Sigmoid colon (tissue), 4 donors: ENCODE measurements at regions not wholly inside any gene's neighbourhood (a gene's known extent, or its start where the extent isn't known, plus 50 kb on each side); places are given as distances from the start of the nearest gene placed in this dataset.

Source experiments
- EP300 ChIP-seq, 4 donors: sonication (generic); formaldehyde crosslinking; IDR thresholded peaks; one replicate each; pipeline ENCODE4 v1.6.1; 2017; ENCODE audit warnings: antibody characterized with exemption in 4 of 4
- POLR2A ChIP-seq, 2 donors: fragments of 450-650 bp; IDR thresholded peaks; one replicate each; pipeline ENCODE4 v1.6.1; 2016; ENCODE audit warnings: antibody characterized with exemption in 2 of 2, mild to moderate bottlenecking in 2 of 2, moderate library complexity in 2 of 2
- TF ChIP-seq, protein P1 (sequence below), 4 experiments: fragments of 450-650 bp in 3 of 4; fragments of 200-600 bp in 1 of 4; IDR thresholded peaks; one replicate each; pipeline ENCODE4 v1.5.1; 2016 to 2019; ENCODE audit warnings: antibody characterized with exemption in 4 of 4, mild to moderate bottlenecking in 3 of 4, moderate library complexity in 2 of 4

DNA sequence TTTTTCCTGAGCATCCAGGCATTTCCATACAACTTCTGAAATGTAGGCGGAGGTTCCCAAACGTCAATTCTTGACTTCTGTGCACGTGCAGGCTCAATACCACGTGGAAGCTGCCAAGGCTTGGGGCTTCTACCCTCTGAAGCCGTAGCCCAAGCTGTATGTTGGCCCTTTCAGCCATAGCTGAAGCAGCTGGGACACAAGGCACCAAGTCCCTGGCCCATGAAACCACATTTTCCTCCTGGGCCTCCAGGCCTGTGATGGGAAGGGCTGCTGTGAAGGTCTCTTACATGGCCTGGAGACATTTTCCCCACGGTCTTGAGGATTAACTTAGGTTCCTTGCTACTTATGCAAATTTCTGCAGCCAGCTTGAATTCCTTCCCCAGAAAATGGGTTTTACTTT is 103.6 kb downstream of the NREP start:
- TF ChIP-seq, protein P1, sequence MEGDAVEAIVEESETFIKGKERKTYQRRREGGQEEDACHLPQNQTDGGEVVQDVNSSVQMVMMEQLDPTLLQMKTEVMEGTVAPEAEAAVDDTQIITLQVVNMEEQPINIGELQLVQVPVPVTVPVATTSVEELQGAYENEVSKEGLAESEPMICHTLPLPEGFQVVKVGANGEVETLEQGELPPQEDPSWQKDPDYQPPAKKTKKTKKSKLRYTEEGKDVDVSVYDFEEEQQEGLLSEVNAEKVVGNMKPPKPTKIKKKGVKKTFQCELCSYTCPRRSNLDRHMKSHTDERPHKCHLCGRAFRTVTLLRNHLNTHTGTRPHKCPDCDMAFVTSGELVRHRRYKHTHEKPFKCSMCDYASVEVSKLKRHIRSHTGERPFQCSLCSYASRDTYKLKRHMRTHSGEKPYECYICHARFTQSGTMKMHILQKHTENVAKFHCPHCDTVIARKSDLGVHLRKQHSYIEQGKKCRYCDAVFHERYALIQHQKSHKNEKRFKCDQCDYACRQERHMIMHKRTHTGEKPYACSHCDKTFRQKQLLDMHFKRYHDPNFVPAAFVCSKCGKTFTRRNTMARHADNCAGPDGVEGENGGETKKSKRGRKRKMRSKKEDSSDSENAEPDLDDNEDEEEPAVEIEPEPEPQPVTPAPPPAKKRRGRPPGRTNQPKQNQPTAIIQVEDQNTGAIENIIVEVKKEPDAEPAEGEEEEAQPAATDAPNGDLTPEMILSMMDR (IDR thresholded peaks at IDR 0.05) = no peak
- TF ChIP-seq POLR2A (IDR thresholded peaks at IDR 0.05) = no peak
- no peak for TF ChIP-seq EP300 (IDR thresholded peaks at IDR 0.05)
